Right renal pelvis (tissue), 4 donors: ENCODE measurements at regions not wholly inside any gene's neighbourhood (a gene's known extent, or its start where the extent isn't known, plus 50 kb on each side); places are given as distances from the start of the nearest gene placed in this dataset.
"Not testable (repeated sequence)": the region's sequence is repeated elsewhere in the genome, so short reads cannot be mapped to it uniquely, and the experiment has no call there.

Experiments
- DNase-seq, 4 donors: peaks; one replicate each; pipeline ENCODE4 v3.0.0-alpha.2; 2013; ENCODE audit warnings: low read depth in 4 of 4, low spot score in 3 of 4, missing footprints in 1 of 4

GRCh38 chr5:154593796-154594195, 115.8 kb upstream of the HAND1 start:
- DNase-seq = no peak

GRCh38 chr5:154593071-154593470, 115.0 kb upstream of the HAND1 start:
- no peak for DNase-seq

GRCh38 chr5:154590093-154590724, 112.2 kb upstream of the HAND1 start:
- DNase-seq = no peak

GRCh38 chr5:154589511-154589910, 111.5 kb upstream of the HAND1 start:
- no peak for DNase-seq

- not testable (repeated sequence) for DNase-seq
Observed at GRCh38 chr5:154588833-154589425, 110.9 kb upstream of the HAND1 start.

GRCh38 chr5:154588091-154588774, 110.2 kb upstream of the HAND1 start:
- no peak for DNase-seq

GRCh38 chr5:154587123-154588026, 109.3 kb upstream of the HAND1 start:
- no peak for DNase-seq

GRCh38 chr5:154583671-154584177, 105.7 kb upstream of the HAND1 start:
- DNase-seq = no peak

- DNase-seq = no peak
Observed at GRCh38 chr5:154580422-154580821, 102.4 kb upstream of the HAND1 start.

- DNase-seq = no peak
Observed at GRCh38 chr5:154577416-154577815, 99.4 kb upstream of the HAND1 start.

GRCh38 chr5:154576429-154576806, 98.4 kb upstream of the HAND1 start:
- DNase-seq = no peak

- no peak for DNase-seq
Observed at GRCh38 chr5:154575546-154576428, 97.8 kb upstream of the HAND1 start.

GRCh38 chr5:154573011-154573410, 95.0 kb upstream of the HAND1 start:
- DNase-seq = no peak

GRCh38 chr5:154571325-154572035, 93.5 kb upstream of the HAND1 start:
- DNase-seq = no peak

GRCh38 chr5:154570572-154571324, 92.7 kb upstream of the HAND1 start:
- DNase-seq = peak in 1 of 4 donors; percentile 8

GRCh38 chr5:154568589-154568988, 90.6 kb upstream of the HAND1 start:
- no peak for DNase-seq

- no peak for DNase-seq
Observed at GRCh38 chr5:154567155-154567554, 89.1 kb upstream of the HAND1 start.

GRCh38 chr5:154566146-154566680, 88.2 kb upstream of the HAND1 start:
- no peak for DNase-seq
